WTC11 (cell line): ENCODE measurements at regions not wholly inside any gene's neighbourhood (a gene's known extent, or its start where the extent isn't known, plus 50 kb on each side); places are given as distances from the start of the nearest gene placed in this dataset.

Source experiments
- ATF3 ChIP-seq: sonication (generic); formaldehyde crosslinking; conservative IDR thresholded peaks from 2 replicates; pipeline ENCODE4 v1.8.1; 2022; ENCODE audit warnings: mild to moderate bottlenecking, missing genetic modification reagents
- CTCF ChIP-seq: fragments of 200-600 bp; IDR thresholded peaks from 2 replicates; pipeline ENCODE4 v1.8.0; 2022; ENCODE audit warnings: antibody characterized with exemption
- RORB ChIP-seq: fragments of 250-450 bp; sonication (Bioruptor Pico); IDR thresholded peaks from 2 replicates; pipeline ENCODE4 v1.9.0; 2021; ENCODE audit warnings: mild to moderate bottlenecking

DNA sequence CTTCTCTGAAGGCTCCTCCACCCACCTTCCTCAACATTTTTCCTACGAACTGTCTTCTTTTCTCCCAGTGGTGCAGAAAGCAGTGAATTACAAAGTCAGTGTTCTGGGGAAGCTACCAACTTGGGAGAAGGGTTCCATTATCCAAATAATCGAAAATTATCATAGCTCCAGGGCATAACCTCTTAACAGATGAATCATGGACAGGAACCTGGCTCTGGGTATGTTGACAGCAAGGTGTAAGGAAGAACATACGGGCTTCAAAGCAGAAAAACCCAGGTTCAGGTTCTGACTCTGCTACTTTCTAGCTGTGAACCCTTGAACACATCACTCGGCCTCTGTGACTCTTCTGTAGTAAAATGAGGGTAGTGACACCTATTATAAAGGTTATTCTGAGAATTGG, 351.3 kb downstream of the ENC1 start:
- no peak for TF ChIP-seq ATF3 (CRISPR knock-in tag)
- no peak for TF ChIP-seq CTCF
- TF ChIP-seq RORB, result no peak
